ENCODE measurements at regions not wholly inside any gene's neighbourhood (a gene's known extent, or its start where the extent isn't known, plus 50 kb on each side); places are given as distances from the start of the nearest gene placed in this dataset.

DNA sequence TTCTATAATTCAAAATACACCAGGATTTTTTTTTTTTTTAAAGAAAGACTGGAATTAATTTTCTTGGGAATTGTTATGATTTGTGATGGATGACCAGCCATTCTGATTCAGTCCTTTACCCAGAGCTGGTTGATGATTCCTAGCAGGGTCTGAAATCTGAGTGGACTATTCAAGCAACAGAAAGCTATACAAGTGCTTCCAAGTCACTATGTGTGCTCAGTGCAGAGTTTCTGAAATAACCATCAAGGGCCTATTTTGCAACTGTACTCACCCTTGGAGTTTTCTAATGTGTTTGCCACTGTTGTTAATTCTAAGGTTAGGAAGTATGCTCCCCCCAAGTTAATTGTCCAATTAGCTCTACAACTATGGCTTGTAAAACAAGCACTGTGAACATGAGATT, 137.7 kb upstream of the RAPGEF2 start:
- TF ChIP-seq POLR2A (IDR thresholded peaks at IDR 0.05; ENCODE audit: low read length) (no peak), GATA1 (IDR thresholded peaks at IDR 0.05; ENCODE audit: low read depth, low read length) (no peak)
